GM18873 (cell line): ENCODE measurements at regions not wholly inside any gene's neighbourhood (a gene's known extent, or its start where the extent isn't known, plus 50 kb on each side); places are given as distances from the start of the nearest gene placed in this dataset.
A peak's percentile ranks its signal among the peaks of the same experiment; 100 is the strongest.

Source experiments
- ATAC-seq: cut with Tn5 transposase; IDR thresholded peaks from one replicate; pipeline ENCODE4 v1.9.1; 2021; ENCODE audit warnings: mild to moderate bottlenecking, moderate library complexity, moderate number of reproducible peaks; ENCODE audit not compliant: unreplicated experiment, low FRiP score

DNA sequence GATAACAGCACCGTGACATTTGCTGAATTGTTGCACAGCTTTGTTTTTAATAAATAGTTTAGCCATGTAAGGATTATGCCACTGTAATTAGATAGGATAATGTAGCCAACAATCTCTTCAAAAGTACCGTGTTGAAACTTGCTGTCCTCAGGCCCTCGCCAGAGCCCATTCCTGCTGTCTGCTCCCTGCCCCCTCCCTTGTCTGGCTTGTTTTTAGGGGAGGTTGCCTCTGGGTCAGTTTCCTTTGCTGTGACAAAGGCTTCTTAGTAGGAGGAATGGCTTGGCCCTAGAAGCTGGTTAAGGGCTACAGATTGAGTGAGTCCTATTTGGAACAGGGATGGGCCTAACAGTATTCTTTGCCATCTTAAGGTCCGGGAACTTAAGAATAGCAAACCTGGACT lies 107.9 kb downstream of the LMO4 start:
- no peak for ATAC-seq

DNA sequence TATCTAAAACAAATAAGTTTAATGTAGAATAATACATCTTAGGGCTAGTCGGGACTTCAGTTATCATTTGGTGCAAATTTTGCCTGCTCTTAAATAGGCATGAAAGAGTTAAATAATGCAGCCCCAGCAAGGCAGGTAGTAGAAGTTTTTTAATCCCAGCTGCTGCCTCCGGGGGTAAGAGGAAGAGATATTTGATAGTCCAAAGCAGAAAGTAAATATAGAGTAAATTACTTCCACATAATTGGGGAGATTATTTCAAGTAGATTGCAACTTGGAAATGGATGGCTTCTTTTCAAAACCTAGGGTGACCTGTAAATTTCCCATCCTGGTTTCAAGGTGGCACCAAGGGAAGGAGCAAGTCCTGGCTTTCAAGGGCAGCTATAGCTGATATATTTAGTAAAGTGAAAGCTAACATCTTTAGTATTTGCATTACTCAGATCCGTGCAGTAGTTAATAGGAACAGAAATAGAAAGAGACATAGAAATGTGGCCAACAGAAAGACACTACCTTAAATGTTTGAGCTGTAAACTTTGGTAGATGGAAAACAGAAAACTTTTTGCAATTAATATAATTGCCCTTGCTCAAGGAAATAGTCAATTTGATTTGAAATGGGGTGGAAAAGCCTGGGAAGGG lies 109.1 kb downstream of the LMO4 start:
- peak; percentile 67 for ATAC-seq

DNA sequence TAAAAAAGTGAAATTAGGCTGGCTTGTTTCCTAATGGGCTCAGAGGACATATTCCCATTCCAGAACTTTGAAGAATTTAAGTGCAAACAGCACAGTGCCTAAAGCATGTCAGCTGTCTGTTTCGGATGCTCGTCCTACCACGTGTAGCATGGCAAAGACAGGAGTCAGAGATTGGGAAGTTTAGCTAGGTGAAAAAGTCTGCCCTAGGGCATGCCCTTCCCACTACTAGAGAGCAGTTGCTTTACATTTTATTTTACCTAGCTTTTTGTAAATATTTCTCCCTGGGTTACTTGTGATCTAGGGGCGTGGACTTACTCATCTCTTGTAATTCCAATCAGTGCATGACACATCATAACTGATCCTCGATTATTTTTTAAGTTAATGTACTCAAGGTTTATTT lies 111.1 kb downstream of the LMO4 start:
- ATAC-seq, result no peak

DNA sequence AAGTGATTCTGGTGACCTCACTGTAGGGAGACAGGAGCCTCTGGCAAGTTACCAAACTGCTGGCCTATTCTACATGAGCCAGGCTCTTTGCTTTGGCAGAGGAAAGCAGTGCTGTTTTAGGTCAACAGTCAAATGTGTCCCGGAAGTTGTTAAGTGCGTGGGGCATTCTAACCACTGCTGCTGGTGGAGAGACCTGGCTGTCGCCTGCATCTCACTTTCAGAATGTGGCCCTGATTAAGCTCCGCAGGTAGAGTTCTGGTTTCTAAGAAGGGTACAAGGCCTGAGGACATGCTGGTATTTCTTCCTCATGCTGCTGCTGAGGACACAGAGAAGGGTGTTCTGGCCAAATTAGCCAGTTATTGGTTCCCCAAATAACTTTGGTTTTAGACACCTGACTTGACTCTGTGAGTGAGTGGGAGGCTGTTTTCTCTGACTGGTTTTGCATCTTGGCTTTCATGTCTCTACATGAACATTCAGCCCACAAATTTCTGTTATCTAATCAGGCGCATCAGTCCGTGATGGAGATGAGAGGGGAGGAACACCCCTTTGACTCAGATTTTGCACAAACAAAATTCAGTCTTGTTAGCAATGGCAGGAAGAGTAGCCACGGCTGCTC lies 120.8 kb downstream of the LMO4 start:
- ATAC-seq, result peak; percentile 93

DNA sequence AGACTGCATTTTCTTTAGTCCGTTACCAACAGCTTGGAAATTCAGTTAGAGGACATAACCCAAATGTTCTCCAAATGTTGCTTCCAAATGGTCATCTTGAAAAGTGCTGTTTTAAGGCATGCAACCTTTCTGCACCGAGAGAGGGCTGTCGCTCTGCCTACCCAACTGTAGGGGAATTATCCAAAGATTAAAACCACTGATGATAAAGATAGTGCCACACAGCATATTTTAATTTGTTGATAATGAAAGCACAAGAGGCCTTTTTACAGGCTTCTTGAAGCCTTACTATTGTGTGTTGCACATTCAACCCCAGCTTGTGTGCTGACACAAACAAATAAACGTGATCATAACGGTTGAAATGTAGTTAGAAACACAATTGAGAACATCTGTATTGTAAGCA lies 121.5 kb downstream of the LMO4 start:
- no peak for ATAC-seq

DNA sequence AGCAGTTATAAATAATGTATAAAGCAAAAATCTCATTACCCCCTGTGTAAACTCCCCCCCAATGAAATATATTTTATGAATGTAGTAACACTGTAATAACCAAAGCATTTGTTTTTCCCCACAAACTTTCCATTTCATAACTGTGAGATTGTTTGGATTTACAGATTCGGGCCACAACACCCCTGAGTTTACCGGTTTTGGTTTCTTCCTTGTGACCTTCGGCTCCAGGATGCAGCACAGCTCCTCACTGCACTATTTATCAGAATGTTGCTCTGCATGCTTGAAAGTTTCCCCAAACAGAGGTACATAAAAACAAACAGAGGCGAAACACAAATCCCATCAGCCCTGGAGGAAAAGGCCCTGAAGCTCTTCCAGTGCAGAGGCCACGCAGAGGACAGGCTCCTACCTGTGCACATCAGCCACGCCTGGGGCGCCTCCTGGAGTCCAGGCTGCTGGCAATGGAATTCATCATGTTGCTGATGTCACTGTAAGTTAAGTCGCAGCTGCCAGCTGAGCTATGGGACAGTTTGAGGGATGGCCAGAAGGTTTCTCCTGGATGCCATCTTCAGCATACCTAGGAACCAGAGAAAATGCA lies 122.0 kb downstream of the LMO4 start:
- ATAC-seq, result no peak

DNA sequence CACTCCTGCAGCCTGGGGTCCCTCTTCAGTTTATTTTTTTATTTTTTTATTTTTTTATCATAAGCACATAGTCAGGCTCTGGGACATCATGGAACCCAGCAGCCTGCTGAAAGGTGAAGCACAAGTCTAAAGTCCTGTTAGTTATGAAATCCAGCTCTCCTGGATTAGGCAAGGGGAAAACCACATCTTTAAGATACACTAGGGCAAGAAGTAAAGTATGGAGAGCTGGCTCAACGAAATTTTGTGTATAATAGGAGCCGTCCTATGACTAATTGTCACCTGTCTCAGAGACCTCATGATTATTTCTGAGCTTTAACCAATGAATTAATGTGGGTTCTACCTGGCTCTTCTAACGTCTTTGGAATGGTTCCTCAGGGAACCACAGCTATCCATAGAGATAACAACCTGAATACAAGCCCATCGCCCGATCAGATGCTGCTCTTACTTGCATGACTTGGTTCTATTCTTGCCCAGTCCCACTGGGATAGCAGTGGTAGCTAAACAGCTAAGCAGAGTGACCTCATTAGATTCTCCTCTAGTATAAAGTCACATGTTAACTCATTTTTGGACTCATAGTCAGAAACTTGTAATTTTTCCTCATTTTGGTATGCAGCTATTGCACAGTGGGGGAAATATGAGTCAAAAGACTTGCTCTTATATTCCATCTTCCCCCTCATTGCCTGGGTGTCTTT lies 122.7 kb downstream of the LMO4 start:
- ATAC-seq, result no peak

DNA sequence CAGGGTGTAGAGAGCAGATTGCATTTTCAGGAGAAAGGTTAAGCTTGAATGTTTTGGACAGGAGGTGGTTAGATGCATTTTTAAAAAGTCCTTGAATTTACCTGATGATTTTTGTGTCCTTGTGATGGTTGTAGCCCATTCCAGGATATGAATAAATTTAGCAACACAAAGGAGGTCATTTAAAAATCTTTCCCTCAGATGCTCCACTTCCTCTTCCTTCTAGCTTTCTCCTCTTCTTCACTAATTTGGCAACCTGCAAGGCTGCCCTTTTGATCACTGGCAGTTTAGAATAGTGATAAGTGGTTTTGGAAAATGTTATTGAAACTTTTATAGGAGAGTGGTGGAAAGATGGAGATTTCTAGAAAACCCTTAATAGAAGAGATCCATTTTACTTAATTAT lies 124.0 kb downstream of the LMO4 start:
- ATAC-seq, result no peak

DNA sequence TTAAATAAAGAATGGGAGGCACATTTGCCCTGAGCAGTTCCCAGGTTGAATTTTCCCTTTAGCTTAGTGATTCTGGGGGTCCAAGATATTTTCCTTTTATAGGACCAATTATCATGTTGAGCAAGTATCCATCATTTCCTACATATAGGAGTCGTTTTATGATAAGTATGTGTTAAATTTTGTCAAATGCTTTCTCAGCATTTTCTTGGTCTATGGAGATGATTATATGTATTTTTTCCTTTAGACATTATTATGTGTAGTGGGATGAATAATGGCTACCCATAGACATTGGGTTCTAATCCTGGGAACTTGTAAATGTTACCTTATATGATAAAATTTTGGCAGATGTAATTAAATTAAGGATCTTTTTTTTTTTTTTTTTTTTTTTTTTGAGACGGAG lies 128.7 kb downstream of the LMO4 start:
- no peak for ATAC-seq

DNA sequence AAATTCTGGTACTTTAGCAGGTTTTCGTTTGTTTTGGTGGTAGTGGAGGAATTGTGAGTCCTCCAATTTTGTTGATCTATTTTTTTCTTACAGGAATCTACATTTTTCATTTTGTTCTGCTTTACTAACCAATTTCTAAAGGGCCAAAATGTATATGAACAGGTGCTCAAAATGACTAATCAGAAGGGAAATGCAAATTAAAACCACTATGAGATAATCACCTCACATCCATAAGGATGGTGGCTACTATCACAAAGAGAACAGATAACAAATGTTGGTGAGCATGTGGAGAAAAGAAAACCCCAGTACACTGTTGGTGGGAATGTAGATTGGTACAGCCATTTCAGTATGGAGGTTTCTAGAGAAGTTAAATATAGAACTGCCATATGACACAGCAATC lies 134.2 kb downstream of the LMO4 start:
- ATAC-seq, result no peak

DNA sequence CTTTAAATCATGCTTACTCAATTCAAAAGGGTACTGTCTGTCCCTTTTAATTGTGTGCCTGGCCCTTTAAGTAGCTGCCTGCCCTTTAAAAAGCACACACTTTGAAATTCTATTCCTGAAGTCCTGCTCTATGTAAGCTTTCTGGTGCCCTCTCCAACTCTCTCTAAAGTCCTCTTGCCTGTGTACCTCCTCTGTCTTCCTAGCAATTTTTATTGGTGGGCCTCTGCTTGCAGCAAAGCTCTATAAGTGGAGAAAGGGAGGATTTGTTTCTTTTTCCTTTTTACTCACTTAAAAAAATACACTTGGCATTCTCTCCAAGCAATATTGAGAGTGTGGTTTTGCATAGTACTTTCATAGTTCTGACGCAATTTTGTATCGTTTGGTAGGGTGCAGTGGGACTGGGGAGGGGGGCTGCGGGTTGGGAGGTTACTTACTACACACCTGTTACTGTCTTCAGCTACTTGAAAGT lies 135.4 kb downstream of the LMO4 start:
- peak; percentile 76 for ATAC-seq

DNA sequence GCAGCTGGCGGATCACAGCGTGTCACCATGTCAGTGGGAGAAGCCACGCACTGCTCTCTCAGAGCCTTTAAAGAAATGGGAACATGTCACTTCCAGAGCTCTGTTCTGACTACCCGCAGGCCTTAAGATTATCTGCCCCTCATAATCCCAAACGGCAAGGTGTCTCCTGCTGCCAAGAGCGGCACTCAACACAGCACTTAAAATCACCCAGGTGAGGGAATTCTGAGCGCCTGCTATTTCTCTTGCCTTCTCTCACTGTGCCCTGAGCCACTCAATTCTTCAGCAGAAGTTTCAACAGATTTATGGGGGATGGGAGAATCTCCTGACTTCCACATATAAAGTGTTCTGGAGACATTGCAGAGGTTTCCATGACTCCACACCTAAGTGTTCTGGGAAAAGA lies 137.9 kb downstream of the LMO4 start:
- no peak for ATAC-seq

DNA sequence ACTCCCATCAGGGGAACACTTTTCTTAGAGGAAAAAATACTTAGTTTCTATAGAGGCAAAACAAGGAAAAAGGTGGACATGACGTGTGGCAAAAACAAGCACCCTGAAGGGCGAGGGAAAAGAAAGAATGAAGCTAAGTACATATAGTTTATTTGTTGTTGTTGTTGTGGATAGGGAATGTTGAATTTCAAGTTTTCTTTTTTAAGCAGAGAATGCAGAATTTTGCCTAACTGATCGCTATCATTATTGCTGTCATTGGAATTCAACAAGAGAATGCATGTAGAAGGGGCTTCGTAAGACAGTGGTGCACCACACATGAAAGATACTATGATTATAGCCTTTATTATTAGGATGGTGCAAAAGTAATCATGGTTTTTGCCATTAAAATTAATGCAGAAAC lies 144.0 kb downstream of the LMO4 start:
- no peak for ATAC-seq

DNA sequence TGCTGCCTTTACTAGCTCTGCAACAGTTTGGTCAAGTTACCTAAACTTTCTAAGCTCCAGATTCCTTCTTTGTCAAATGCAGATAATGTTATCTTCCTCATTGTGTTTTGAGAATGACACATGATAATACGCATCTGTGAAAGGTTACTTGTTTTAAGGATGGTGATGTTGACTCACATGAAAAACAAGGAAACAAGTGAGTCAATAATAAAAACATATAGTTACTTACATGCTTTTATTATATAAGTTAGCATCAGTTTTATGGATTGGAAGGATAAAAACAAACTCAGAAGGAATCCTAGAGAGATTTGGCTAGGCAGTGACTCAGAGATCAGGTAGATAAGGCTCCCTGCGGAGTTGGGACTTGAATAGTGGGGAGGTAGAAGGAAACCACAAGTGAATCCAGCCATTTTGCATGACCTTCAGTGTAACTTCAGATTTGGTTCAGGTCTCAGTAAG lies 144.6 kb downstream of the LMO4 start:
- ATAC-seq, result no peak

DNA sequence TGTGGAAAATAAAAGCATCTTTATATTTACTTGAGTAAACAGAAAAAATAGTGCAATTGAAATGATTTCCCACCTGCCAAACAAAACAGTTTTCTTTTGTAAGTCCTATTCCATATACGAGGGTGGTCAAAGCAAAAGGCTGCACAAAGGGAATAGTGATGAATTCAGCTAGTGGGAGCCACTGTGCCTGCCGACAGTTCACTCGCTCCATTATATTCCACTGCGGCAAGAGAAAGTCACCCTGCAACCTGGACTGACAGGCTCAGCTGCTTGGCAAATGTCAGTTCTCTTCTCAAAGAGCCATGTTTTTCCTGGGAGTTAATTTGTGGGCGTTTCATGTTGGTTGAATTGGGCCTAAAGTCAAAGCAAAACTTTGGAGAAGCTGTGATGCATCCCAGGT lies 145.4 kb downstream of the LMO4 start:
- ATAC-seq, result no peak

DNA sequence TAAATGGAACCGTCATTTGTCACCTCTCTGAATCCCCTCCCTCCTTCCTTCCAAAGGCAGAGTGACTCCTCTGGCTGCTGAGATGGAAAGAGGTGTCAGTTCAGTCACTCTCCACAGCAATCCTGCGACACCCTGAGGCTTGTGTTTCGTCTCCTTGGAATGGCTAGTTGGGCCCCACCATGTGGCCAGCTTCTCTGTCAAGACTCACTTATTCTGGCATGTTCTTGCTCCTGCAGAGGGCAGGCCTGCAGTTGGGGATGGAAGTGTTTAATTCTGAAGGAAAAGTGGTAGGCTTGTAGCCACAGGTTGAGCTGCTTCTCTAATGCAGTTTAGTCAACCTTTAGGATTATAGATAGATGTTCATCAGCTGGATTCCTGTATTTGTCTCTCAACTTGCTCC lies 149.6 kb downstream of the LMO4 start:
- ATAC-seq, result no peak

DNA sequence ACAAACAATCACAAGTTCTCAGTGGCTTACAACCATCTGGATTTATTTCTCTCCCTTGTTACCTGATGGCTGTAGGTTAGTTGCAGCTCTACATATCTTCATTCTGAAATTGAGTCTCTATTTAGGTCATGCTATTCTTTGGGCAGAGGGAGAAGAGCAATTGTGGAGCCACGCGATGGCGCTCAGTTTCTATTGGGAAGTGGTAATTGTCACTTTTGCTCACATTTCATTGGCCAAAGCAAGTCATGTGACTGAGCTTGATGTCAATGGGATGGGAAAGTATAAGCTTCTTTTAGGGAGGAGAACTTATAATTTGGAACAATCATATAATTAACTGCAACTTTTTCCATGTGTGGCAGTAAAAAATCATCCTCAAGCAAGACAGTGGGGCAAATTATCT lies 166.5 kb downstream of the LMO4 start:
- ATAC-seq, result no peak

DNA sequence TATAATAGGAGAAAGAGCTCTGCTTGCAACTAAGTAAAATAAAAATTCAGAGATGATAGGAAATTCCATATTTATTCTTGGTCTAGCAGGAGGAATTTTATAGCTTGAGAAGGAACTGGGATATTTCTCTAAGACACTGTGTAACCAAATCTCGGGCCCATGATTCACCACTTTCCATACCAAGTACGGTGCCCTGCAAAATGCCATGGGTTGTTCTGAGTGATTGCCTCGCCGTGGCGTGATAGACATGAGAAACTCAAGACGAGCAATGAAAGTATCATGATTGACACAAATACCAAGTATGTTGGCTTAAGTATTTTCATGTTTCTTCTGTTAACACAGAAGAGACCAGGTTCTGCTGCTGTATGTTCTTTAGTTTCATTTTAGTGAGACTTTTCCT lies 167.2 kb downstream of the LMO4 start:
- no peak for ATAC-seq

DNA sequence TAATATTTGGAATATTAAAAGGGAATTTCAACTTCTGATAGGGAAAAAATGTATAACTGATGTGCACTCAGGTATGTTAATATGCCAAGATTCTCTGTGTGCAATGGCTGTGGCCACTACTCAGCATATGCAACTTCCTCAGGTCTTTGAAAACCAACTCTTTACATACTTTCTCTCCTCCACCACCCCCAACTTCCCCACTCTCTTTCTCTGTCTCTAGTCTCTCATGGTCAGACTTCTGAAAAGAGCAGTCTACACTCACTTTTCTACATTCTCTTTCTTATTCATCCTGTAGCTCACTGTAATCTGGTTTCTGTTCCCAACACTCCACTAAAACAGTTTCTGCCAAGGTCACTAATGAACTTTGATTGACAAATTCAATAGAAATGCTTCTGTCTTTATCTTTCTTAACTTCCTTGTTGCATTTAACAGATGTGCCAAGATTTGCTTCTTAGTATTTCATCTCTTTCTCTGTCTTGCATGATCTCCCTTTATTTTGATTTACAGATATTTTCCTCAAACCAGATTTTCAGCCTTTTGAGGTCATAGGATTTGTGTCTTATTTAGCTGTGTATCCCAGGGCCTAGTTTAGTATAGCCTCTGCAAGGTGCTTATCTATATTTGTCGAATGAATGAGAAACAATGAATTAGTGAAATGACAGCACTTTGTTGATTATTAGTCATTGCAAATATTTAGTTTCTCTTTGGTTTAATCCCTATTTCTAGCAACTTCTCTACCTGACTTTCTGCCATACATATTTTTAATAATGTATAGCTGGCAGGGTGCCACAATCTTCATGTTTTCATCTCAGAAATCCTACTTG lies 168.9 kb downstream of the LMO4 start:
- no peak for ATAC-seq

DNA sequence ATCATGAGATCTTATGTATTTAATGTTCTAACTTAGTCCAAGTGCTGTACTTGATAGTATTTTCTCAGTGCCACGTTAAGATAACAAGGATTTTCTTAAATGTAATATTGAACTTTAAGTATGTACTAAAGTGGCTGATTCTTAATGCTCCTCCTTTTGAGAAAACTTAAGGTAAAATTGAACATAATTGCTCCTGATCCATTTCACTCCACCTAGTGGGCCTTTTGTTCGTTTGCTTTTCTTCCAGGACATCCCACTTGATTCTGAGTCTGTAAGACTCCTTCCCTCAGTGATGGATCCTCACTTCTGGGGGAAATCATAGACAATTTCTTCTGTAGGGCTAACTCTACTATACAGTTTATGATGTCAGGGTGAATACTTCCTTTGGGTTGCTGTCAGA lies 173.1 kb downstream of the LMO4 start:
- ATAC-seq, result no peak
